T-helper 2 cell treated with Interferon-gamma antibody and Interleukin-4, amounts not matched to agents 5 μg/mL and 100 μg/mL, for 36 hours (primary cell): ENCODE measurements at regions not wholly inside any gene's neighbourhood (a gene's known extent, or its start where the extent isn't known, plus 50 kb on each side); places are given as distances from the start of the nearest gene placed in this dataset.
"Not testable (repeated sequence)": the region's sequence is repeated elsewhere in the genome, so short reads cannot be mapped to it uniquely, and the experiment has no call there.

Experiments
- DNase-seq: peaks from one replicate; pipeline ENCODE4 v3.0.0; 2021; ENCODE audit warnings: low spot score
- H3K27ac Mint-ChIP-seq: one replicate; pipeline ENCODE4 v1.8.0; 2021; ENCODE audit warnings: mild to moderate bottlenecking, mixed read lengths
- H3K27me3 Mint-ChIP-seq: one replicate; pipeline ENCODE4 v1.8.0; 2021; ENCODE audit warnings: low read depth, mixed read lengths
- H3K36me3 Mint-ChIP-seq: one replicate; pipeline ENCODE4 v1.8.0; 2021; ENCODE audit warnings: low read depth, mixed read lengths
- H3K4me1 Mint-ChIP-seq: one replicate; pipeline ENCODE4 v1.8.0; 2021; ENCODE audit warnings: low read depth, mixed read lengths
- H3K4me3 Mint-ChIP-seq: one replicate; pipeline ENCODE4 v1.8.0; 2022; ENCODE audit warnings: mild to moderate bottlenecking, moderate library complexity, mixed read lengths
- H3K9me3 Mint-ChIP-seq: one replicate; pipeline ENCODE4 v1.8.0; 2021; ENCODE audit warnings: mixed read lengths

GRCh38 chr12:114616081-114616480 lies 67.9 kb downstream of the TBX3 start:
- H3K36me3 Mint-ChIP-seq = no peaks in the 10 kb centered on the region
- H3K4me1 Mint-ChIP-seq = no peaks in the 10 kb centered on the region
- peaks cover 21% of the 10 kb centered on the region for H3K9me3 Mint-ChIP-seq
- DNase-seq = no peak
- H3K4me3 Mint-ChIP-seq = no peak overlapping the region
- no peaks in the 10 kb centered on the region for H3K27me3 Mint-ChIP-seq
- no peak overlapping the region for H3K27ac Mint-ChIP-seq

- no peaks in the 10 kb centered on the region for H3K4me1 Mint-ChIP-seq
- no peak overlapping the region for H3K27ac Mint-ChIP-seq
- H3K4me3 Mint-ChIP-seq = no peak overlapping the region
- H3K27me3 Mint-ChIP-seq = no peaks in the 10 kb centered on the region
- H3K36me3 Mint-ChIP-seq = no peaks in the 10 kb centered on the region
- peaks cover 21% of the 10 kb centered on the region for H3K9me3 Mint-ChIP-seq
- DNase-seq = no peak
These were observed 69.9 kb downstream of the TBX3 start for GRCh38 chr12:114614040-114614439.

GRCh38 chr12:114612062-114612461 lies 71.9 kb downstream of the TBX3 start:
- no peaks in the 10 kb centered on the region for H3K27me3 Mint-ChIP-seq
- H3K36me3 Mint-ChIP-seq = no peaks in the 10 kb centered on the region
- DNase-seq = no peak
- H3K27ac Mint-ChIP-seq = no peak overlapping the region
- H3K4me1 Mint-ChIP-seq = no peaks in the 10 kb centered on the region
- no peak overlapping the region for H3K4me3 Mint-ChIP-seq
- peaks cover 12% of the 10 kb centered on the region for H3K9me3 Mint-ChIP-seq

GRCh38 chr12:114611145-114612018 lies 72.6 kb downstream of the TBX3 start:
- Mint-ChIP-seq H3K9me3 (peaks cover 9% of the 10 kb centered on the region), H3K27ac (no peak overlapping the region), H3K4me1 (no peaks in the 10 kb centered on the region), H3K27me3 (no peaks in the 10 kb centered on the region), H3K36me3 (no peaks in the 10 kb centered on the region), H3K4me3 (no peak overlapping the region)
- DNase-seq = no peak

- no peak for DNase-seq
- H3K4me3 Mint-ChIP-seq = no peak overlapping the region
- no peak overlapping the region for H3K27ac Mint-ChIP-seq
- H3K9me3 Mint-ChIP-seq = no peaks in the 10 kb centered on the region
- no peaks in the 10 kb centered on the region for H3K4me1 Mint-ChIP-seq
- H3K27me3 Mint-ChIP-seq = no peaks in the 10 kb centered on the region
- no peaks in the 10 kb centered on the region for H3K36me3 Mint-ChIP-seq
These were observed 75.5 kb downstream of the TBX3 start for GRCh38 chr12:114608509-114608908.

GRCh38 chr12:114605918-114606317 lies 78.1 kb downstream of the TBX3 start:
- Mint-ChIP-seq H3K4me1 (no peaks in the 10 kb centered on the region), H3K4me3 (no peak overlapping the region)

GRCh38 chr12:114604606-114605005 lies 79.4 kb downstream of the TBX3 start:
- Mint-ChIP-seq H3K36me3 (no peaks in the 10 kb centered on the region), H3K27ac (no peak overlapping the region), H3K9me3 (no peaks in the 10 kb centered on the region), H3K27me3 (no peaks in the 10 kb centered on the region), H3K4me3 (no peak overlapping the region), H3K4me1 (no peaks in the 10 kb centered on the region)
- no peak for DNase-seq

More at GRCh38 chr12:114605918-114606317, 78.1 kb downstream of the TBX3 start:
- Mint-ChIP-seq H3K27me3 (no peaks in the 10 kb centered on the region), H3K9me3 (no peaks in the 10 kb centered on the region), H3K36me3 (no peaks in the 10 kb centered on the region), H3K27ac (no peak overlapping the region)
- no peak for DNase-seq

GRCh38 chr12:114600584-114600983 lies 83.4 kb downstream of the TBX3 start:
- H3K27me3 Mint-ChIP-seq, H3K27ac Mint-ChIP-seq, DNase-seq, H3K9me3 Mint-ChIP-seq, H3K36me3 Mint-ChIP-seq, H3K4me3 Mint-ChIP-seq, H3K4me1 Mint-ChIP-seq: not testable (repeated sequence)

- no peaks in the 10 kb centered on the region for H3K4me1 Mint-ChIP-seq
- no peak overlapping the region for H3K4me3 Mint-ChIP-seq
- H3K36me3 Mint-ChIP-seq = no peaks in the 10 kb centered on the region
- no peaks in the 10 kb centered on the region for H3K27me3 Mint-ChIP-seq
- no peak for DNase-seq
- no peaks in the 10 kb centered on the region for H3K9me3 Mint-ChIP-seq
- H3K27ac Mint-ChIP-seq = no peak overlapping the region
These were observed 85.9 kb downstream of the TBX3 start for GRCh38 chr12:114598111-114598510.

GRCh38 chr12:114592946-114593345 lies 91.0 kb downstream of the TBX3 start:
- H3K27me3 Mint-ChIP-seq = no peaks in the 10 kb centered on the region

GRCh38 chr12:114588061-114588460 lies 95.9 kb downstream of the TBX3 start:
- Mint-ChIP-seq H3K36me3 (no peaks in the 10 kb centered on the region), H3K27ac (no peak overlapping the region), H3K4me1 (no peaks in the 10 kb centered on the region), H3K27me3 (no peaks in the 10 kb centered on the region), H3K9me3 (peaks cover 5% of the 10 kb centered on the region), H3K4me3 (no peak overlapping the region)
- DNase-seq = no peak

More at GRCh38 chr12:114592946-114593345, 91.0 kb downstream of the TBX3 start:
- H3K4me1 Mint-ChIP-seq = no peaks in the 10 kb centered on the region
- no peak overlapping the region for H3K27ac Mint-ChIP-seq
- no peak overlapping the region for H3K4me3 Mint-ChIP-seq
- H3K36me3 Mint-ChIP-seq = no peaks in the 10 kb centered on the region
- H3K9me3 Mint-ChIP-seq = peaks cover 5% of the 10 kb centered on the region
- DNase-seq = no peak

- Mint-ChIP-seq H3K4me1 (no peaks in the 10 kb centered on the region), H3K27ac (no peak overlapping the region), H3K36me3 (no peaks in the 10 kb centered on the region), H3K9me3 (no peaks in the 10 kb centered on the region), H3K27me3 (no peaks in the 10 kb centered on the region), H3K4me3 (no peak overlapping the region)
- DNase-seq = no peak
These were observed 103.7 kb downstream of the TBX3 start for GRCh38 chr12:114580306-114580705.

- no peak overlapping the region for H3K4me3 Mint-ChIP-seq
- H3K4me1 Mint-ChIP-seq = no peaks in the 10 kb centered on the region
- DNase-seq = no peak
- H3K9me3 Mint-ChIP-seq = no peaks in the 10 kb centered on the region
- H3K27ac Mint-ChIP-seq = no peak overlapping the region
- no peaks in the 10 kb centered on the region for H3K27me3 Mint-ChIP-seq
- no peaks in the 10 kb centered on the region for H3K36me3 Mint-ChIP-seq
These were observed 104.6 kb downstream of the TBX3 start for GRCh38 chr12:114579389-114579788.

- DNase-seq = no peak
- H3K4me1 Mint-ChIP-seq = no peaks in the 10 kb centered on the region
- H3K9me3 Mint-ChIP-seq = no peaks in the 10 kb centered on the region
- no peak overlapping the region for H3K27ac Mint-ChIP-seq
- no peak overlapping the region for H3K4me3 Mint-ChIP-seq
- no peaks in the 10 kb centered on the region for H3K27me3 Mint-ChIP-seq
- H3K36me3 Mint-ChIP-seq = no peaks in the 10 kb centered on the region
These were observed 121.3 kb downstream of the TBX3 start for GRCh38 chr12:114562654-114563053.

- Mint-ChIP-seq H3K27me3 (no peaks in the 10 kb centered on the region), H3K27ac (no peak overlapping the region), H3K9me3 (no peaks in the 10 kb centered on the region), H3K4me3 (no peak overlapping the region), H3K4me1 (no peaks in the 10 kb centered on the region), H3K36me3 (no peaks in the 10 kb centered on the region)
- DNase-seq = no peak
These were observed 128.5 kb downstream of the TBX3 start for GRCh38 chr12:114555451-114555850.
